Heart left ventricle (tissue), 13 donors: ENCODE measurements at regions not wholly inside any gene's neighbourhood (a gene's known extent, or its start where the extent isn't known, plus 50 kb on each side); places are given as distances from the start of the nearest gene placed in this dataset.
"Not testable (repeated sequence)": the region's sequence is repeated elsewhere in the genome, so short reads cannot be mapped to it uniquely, and the experiment has no call there.

Source experiments
- POLR2A ChIP-seq, 2 donors: fragments of 450-650 bp; IDR thresholded peaks; one replicate each; pipeline ENCODE4 v1.6.1; 2017; ENCODE audit warnings: antibody characterized with exemption in 2 of 2, mild to moderate bottlenecking in 2 of 2, moderate library complexity in 2 of 2
- TF ChIP-seq, protein P1 (sequence below), 12 donors: fragments of 200-600 bp; sonication (generic) in 4 of 12; IDR thresholded peaks; one replicate each; pipeline versions ENCODE4 v1.5.0 to v1.8.0; 2018 to 2022; ENCODE audit warnings: antibody characterized with exemption in 12 of 12, mild to moderate bottlenecking in 5 of 12
- donor health status: ischemic (EF 13 %, LVEDD 7.1; RV severe dilation, severe dysfunction).
- donor health status: DM: no; HTN: yes; CAD: no.
- donor health status: DM: no; HTN: no; CAD: no.
- donor health status: ischemic (EF 25% LVEDD 6.9; RV normal size, moderate dysfunction).
- donor health status: ischemic (EF 25% LVEDD 5.7; RV mildly dilated, moderate dysfunction).
- donor health status: ischemic (EF 35%, LVEDD 5.7; RV mildly dilated, moderate dysfunction).
- donor health status: nonischemic (EF 11% LVEDD 7.7; RV severe dilation, severe dysfunction).
- donor health status: DM: yes; HTN: yes; CAD: no.
- donor health status: PGD.
- donor health status: ischemic (EF 29% LVEDD 5.4; RV normal size, mild dysfunction).
- donor health status: nonischemic (EF 23%, LVEDD 6.1; RV moderate dilation, normal function).

DNA sequence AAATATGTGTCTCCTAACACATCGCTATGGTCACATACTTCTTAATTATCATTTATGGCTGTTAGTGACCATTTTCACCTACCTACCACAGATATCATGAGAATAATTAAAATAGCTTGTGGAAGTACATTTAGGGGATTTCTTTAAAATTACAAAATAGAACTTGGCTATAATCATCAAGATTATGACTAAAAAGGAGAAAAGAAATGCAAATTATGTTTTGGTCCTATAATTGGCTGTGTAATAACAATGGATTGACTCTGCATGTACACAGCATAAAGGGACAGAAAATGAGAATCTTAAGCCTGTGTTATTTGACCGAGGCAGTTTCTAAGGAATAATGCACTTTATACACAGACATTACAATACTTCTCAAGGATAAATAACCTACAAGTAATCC, 197.7 kb upstream of the ZNF322 start:
- not testable (repeated sequence) for TF ChIP-seq POLR2A (IDR thresholded peaks at IDR 0.05)
- TF ChIP-seq, protein P1, sequence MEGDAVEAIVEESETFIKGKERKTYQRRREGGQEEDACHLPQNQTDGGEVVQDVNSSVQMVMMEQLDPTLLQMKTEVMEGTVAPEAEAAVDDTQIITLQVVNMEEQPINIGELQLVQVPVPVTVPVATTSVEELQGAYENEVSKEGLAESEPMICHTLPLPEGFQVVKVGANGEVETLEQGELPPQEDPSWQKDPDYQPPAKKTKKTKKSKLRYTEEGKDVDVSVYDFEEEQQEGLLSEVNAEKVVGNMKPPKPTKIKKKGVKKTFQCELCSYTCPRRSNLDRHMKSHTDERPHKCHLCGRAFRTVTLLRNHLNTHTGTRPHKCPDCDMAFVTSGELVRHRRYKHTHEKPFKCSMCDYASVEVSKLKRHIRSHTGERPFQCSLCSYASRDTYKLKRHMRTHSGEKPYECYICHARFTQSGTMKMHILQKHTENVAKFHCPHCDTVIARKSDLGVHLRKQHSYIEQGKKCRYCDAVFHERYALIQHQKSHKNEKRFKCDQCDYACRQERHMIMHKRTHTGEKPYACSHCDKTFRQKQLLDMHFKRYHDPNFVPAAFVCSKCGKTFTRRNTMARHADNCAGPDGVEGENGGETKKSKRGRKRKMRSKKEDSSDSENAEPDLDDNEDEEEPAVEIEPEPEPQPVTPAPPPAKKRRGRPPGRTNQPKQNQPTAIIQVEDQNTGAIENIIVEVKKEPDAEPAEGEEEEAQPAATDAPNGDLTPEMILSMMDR (IDR thresholded peaks at IDR 0.05) = not testable (repeated sequence)
